ENCODE measurements at regions not wholly inside any gene's neighbourhood (a gene's known extent, or its start where the extent isn't known, plus 50 kb on each side); places are given as distances from the start of the nearest gene placed in this dataset.
"Not testable (repeated sequence)": the region's sequence is repeated elsewhere in the genome, so short reads cannot be mapped to it uniquely, and the experiment has no call there.

GRCh38 chr4:30838331-30838730 is 118.2 kb downstream of the PCDH7 start:
- DNase-seq = no peak

DNA sequence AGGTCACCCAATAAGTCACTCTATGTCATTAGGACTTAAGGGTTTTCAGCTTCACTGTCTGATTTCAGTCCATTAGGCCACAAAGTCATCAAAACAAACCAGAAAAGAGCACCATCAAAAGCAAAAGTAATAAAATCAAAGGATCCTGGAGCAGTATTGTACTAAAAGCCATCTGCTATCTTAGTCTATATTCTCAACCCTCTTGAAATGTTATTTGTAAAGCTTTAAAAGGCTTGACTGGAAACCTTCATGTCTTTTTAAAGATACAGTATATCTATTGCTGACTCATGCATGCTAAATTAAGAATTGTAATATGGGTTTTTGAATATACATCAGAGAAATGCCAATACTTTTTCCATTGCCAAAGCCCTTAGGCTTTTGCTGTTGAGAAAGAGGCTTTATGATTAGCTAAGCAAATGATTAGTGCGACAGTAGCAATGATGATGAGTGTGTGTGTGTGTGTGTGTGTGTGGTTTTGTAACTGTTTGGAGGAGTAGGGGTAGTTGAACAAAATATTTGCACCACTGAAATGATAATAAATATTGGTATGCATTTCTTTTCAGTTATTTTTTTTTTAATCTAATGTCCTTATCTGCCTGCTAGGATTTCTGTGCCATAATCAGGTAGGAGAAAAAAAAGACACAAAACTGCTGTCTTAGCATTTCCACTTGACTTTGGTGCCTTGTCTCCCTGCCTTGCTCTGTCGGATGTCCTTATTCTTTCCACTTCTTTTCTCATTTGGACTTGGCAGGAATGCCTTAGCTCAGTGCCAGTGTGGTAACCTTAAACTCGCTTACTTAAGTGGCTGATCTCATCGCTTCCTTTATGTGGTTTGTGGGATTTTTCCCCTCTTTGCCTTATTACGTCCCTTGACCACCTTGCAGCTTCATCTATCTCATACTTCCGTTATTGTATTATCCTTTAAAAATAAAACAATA is 119.7 kb downstream of the PCDH7 start:
- no peak for DNase-seq

DNA sequence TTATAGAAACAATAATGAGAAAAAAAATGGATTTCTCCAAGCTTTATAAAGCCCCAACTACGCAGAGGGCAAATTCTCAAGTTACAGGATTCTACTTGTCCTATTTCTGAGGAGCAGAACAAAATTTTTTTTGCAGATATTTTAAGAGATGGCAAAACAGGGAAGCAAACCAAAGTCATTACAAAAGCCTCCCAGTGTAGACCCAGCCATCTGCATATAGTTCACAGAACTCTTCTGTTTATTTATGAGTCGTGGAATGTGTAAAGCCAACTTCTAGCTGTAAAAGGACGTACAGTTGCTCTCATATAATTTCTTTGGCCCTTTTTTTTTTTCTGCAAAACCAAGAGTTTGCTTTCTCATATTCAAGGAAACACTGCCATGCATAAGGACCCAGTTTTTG is 120.4 kb downstream of the PCDH7 start:
- DNase-seq = no peak

DNA sequence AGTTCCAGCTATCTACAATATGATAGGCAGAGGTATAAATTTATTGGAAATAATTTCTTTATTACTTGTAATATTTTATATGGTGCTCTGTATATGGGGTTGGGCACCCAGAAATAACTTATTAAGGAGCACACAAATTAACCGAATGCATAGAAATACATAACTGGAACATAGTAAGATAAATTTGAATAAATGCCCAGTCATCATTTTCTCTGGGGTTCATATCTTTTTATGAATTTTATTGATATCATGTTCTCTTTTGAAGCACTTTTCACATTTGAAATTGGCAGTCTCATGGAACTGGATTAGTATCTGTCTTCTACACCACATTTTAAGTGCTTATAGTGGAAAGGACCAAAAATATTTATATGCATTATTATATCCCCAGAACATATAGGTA is 122.0 kb downstream of the PCDH7 start:
- no peak for DNase-seq

GRCh38 chr4:30842689-30843088 is 122.5 kb downstream of the PCDH7 start:
- no peak for DNase-seq

DNA sequence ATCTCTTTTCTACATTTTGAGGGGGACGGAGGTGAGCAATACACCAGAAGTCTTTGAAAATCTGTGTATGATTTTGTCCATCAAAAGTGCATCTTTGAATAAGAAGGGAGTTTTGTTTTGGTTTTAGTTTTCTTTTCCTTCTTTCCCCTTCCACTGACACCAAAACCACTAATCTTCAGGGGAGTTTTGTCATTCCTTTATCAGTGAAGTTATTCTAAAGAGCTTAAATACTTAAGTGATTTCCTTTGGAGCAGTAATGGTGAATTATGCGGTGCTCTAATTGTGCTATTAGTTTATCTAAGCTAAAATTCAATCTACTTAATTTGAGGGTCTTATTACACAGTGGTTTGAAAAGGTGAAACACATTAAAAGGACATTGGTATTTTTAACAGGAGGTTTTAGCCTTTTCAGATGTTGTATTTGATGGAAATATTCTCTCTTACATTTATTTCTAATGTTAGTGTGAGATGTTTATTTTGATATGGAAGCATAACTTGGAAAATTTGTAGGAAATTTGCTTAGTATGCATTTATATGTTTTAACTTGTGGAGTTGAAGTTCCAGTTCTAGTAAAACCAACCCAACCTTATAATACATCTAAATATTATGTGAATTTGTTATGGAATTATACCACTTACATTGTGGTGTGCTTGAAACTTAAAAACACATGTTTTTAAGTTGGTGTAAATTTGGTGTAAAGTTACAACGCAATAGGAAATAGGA is 124.9 kb downstream of the PCDH7 start:
- no peak for DNase-seq

GRCh38 chr4:30847167-30847566 is 127.0 kb downstream of the PCDH7 start:
- DNase-seq = no peak

GRCh38 chr4:30847958-30848357 is 127.8 kb downstream of the PCDH7 start:
- DNase-seq = no peak

DNA sequence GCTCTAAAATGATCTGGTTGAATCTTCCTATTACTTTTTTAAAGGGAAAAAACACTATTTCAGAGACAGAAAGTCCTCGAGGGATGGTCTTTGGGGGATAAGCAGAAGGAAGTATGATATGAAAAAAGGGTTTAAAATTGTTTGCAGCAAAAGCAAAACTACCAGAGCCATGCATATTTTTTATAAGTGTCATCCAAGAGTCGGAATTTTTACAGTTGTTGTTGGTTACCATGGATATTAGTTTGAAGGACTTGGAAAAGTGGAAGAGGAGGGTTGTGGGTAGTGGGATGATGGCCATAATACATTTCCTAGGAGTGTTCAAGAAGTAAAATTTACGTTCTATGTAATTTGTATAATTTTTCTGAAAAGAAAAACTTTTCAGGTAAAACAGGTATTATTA is 134.4 kb downstream of the PCDH7 start:
- no peak for DNase-seq

GRCh38 chr4:30855232-30855631 is 135.1 kb downstream of the PCDH7 start:
- no peak for DNase-seq

DNA sequence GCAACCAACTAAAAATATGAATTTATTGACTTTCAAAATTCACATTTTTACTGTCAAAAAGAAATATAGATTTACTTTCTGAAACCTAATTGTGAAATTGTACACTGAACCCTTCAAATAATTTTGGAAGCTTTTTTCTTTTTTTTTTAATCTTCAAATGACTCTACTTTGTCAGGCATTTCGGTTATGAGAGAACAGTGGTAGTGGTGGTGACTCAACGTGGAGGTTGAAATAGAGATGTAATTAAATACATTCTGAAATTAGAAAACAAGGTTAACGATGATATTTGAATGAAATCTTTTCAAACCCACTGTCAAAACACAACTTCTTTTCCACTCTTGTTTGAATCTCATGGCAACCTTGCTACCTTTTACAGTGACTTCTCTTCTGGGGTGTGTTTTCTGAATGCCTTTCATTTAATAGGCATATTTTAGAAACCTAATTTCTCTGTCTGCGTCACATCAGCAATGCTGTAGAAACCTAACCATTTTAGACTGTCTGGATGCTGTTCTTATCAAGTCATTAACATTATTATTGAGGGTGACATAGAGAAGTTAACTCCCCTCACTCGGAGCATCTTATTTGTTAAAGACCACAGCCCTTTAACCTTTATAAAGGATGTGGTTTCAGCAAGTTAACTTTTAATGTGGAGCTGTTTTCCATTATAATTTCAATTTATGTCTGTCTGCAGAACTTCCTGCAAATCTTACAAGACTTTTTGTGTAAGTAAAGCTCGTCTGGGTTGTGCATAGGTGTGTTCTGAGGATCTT is 136.8 kb downstream of the PCDH7 start:
- no peak for DNase-seq

- no peak for DNase-seq
These were observed 140.8 kb downstream of the PCDH7 start for GRCh38 chr4:30860978-30861377.

DNA sequence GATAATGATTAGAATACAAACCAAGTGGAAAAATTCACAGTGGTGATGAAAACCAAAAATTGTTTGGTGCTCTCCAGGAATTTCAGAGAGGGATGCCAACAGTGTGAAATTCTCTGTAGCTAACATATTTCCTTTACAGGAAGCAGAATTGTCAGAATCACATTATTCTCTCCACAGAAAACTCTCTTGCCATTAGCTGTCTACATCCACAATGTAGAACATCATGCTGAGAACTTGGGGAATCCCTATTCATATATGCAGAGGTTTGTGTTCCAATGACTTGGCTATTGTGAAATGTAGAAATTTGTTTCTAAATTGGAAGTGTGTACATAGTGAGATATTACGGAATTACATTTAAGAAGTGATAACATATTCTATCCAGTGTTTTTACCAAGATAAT is 142.0 kb downstream of the PCDH7 start:
- no peak for DNase-seq

DNA sequence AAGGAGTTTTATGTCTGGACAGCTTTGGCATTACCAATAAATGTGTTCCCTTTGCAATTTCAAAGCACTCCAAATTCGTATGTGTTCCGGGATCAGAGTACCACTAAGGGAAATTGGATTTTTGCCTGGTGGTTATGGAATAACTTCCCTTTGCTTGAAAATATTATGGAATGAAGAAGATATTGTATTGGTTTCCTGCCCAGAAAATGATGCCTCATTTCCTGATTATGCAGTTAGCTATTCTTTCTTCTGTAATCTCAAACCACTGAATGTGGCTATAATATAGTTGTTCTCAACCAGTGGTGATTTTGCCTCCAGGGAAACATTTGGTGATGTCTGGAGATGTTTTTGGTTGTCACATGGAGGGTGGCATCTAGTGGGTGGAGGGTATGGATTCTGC is 142.9 kb downstream of the PCDH7 start:
- no peak for DNase-seq

- DNase-seq = no peak
These were observed 145.5 kb downstream of the PCDH7 start for GRCh38 chr4:30865691-30866090.

- DNase-seq = no peak
These were observed 146.2 kb downstream of the PCDH7 start for GRCh38 chr4:30866346-30866745.

DNA sequence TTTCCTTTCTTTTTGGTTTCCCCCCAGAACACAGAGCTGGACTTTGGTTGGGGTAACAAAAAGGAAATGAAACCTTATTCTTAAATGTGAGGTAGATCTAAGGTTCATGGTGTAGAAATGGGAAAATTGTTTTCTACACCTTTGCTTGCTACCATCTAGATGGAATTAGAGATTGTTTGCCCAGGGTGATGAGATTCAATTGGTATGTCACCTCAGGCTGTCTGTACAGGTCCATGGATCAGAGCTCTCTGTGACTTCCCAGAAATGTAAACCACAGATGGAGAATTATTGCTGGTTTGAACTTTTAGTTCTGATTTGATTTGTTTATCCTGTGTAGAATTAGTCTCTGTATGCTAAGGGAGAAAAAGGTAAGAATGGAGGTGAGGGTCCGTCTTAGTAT is 146.7 kb downstream of the PCDH7 start:
- no peak for DNase-seq

DNA sequence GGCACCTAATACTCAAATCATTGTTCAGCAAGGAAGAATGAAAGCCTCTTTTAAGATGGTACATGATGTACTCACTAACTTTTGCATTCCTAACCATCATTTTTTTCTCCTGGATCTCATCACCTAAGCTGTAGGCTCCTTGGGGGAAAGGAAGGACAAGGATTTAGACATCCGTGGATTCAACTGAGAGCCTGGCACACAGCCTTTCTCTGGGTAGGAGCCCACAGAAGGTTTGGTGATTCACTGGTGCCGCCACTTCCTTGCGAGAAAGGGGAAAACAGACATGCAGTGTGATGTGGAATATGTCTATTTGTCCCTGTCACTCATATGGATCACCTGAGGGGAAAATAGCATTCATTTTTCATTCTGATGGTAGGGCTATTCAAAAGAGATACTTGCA is 147.3 kb downstream of the PCDH7 start:
- DNase-seq = no peak

GRCh38 chr4:30868111-30868895 is 148.1 kb downstream of the PCDH7 start:
- no peak for DNase-seq

GRCh38 chr4:30869387-30869786 is 149.2 kb downstream of the PCDH7 start:
- not testable (repeated sequence) for DNase-seq

DNA sequence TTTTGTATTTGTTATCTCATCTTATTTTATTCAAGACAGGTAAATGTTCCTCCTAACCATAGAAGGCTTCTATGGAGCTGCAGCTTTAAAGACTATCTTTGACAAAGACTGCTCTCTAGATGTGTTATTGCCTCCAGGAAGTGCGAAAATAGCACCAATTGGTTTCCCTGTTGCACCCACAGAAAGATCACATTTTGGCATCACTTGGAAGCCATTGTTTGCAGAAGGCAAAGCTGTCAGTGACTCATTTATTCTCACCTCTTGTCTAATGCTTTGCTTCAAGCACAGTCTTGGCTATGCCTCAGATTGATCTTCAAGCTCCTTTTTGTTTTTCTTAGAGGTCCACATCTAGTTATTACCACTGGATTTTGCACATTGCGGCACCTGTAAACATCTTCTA is 150.3 kb downstream of the PCDH7 start:
- DNase-seq = no peak

GRCh38 chr4:30875658-30876269 is 155.6 kb downstream of the PCDH7 start:
- DNase-seq = no peak
